ENCODE measurements at regions not wholly inside any gene's neighbourhood (a gene's known extent, or its start where the extent isn't known, plus 50 kb on each side); places are given as distances from the start of the nearest gene placed in this dataset.

DNA sequence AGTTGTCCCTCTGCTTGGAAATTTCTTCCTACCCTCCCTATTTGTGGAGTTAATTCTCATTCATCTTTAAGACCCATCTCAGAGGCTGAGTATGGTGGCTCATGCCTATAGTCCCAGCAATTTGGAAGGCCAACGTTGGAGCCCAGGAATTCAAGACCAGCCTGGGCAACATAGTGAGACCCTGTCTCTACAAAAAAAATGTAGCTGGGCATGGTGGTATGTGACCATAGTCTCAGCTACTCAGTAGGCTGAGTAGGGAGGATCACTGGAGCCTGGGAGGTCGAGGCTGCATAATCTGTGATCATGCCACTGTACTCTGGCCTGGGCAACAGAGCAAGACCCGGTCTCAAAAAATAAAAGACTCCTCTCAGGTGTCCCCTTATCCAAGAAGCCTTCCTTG, 125.1 kb downstream of the SUDS3 start:
- H3K4me1 ChIP-seq (ENCODE audit: insufficient read depth, low read length, poor library complexity, severe bottlenecking) = no peaks in the 10 kb centered on the region
- H3K79me2 ChIP-seq (ENCODE audit: insufficient read depth, low read length) = no peaks in the 10 kb centered on the region
- no peaks in the 10 kb centered on the region for H3K9me3 ChIP-seq (ENCODE audit: insufficient read depth, low read depth, low read length)
- H3K36me3 ChIP-seq (ENCODE audit: insufficient read depth, low read length) = no peaks in the 10 kb centered on the region
- no peaks in the 10 kb centered on the region for H3K27me3 ChIP-seq (ENCODE audit: insufficient read depth, low read length, poor library complexity, severe bottlenecking)
- no peak overlapping the region for H3K9ac ChIP-seq (ENCODE audit: low read depth, low read length, poor library complexity, severe bottlenecking)
- H3K4me3 ChIP-seq (ENCODE audit: low read length, poor library complexity, severe bottlenecking) = no peak overlapping the region
- no peak overlapping the region for H2AFZ ChIP-seq (ENCODE audit: low read length)
- no peaks in the 10 kb centered on the region for H3K9me2 ChIP-seq (replicated peaks; ENCODE audit: low read depth, low read length)
- H3F3A ChIP-seq (ENCODE audit: low read depth) = no peaks in the 10 kb centered on the region
- H3K4me2 ChIP-seq (ENCODE audit: low read depth, low read length, poor library complexity, severe bottlenecking) = no peak overlapping the region
- TF ChIP-seq, protein P1, sequence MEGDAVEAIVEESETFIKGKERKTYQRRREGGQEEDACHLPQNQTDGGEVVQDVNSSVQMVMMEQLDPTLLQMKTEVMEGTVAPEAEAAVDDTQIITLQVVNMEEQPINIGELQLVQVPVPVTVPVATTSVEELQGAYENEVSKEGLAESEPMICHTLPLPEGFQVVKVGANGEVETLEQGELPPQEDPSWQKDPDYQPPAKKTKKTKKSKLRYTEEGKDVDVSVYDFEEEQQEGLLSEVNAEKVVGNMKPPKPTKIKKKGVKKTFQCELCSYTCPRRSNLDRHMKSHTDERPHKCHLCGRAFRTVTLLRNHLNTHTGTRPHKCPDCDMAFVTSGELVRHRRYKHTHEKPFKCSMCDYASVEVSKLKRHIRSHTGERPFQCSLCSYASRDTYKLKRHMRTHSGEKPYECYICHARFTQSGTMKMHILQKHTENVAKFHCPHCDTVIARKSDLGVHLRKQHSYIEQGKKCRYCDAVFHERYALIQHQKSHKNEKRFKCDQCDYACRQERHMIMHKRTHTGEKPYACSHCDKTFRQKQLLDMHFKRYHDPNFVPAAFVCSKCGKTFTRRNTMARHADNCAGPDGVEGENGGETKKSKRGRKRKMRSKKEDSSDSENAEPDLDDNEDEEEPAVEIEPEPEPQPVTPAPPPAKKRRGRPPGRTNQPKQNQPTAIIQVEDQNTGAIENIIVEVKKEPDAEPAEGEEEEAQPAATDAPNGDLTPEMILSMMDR (conservative IDR thresholded peaks at IDR 0.05; ENCODE audit: low read length) = no peak
- TF ChIP-seq EZH2phosphoT487 (IDR thresholded peaks at IDR 0.05; ENCODE audit: borderline replicate concordance) = no peak
- H4K20me1 ChIP-seq (ENCODE audit: insufficient read depth, low read length, poor library complexity, severe bottlenecking) = no peaks in the 10 kb centered on the region

DNA sequence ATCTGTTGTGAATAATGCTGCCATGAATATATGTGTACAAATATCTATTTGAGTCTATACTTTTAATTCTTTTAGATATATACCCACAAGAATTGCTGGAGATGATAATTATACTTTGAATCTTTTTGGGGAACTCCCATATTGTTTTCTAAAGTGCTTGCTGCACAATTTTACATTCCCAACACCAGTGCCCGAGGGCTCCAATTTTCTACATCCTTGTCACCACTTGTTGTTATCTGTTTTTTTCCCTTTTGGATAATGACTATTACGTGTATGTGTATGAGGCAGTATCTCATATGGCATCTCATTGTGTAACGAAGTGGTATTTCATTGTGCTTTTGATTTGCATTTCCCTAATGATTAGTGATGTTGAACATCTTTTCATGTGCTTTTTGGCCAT, 127.1 kb downstream of the SUDS3 start:
- Histone ChIP-seq H3K9ac (ENCODE audit: low read depth, low read length, poor library complexity, severe bottlenecking) (no peak overlapping the region), H3K4me2 (ENCODE audit: low read depth, low read length, poor library complexity, severe bottlenecking) (no peak overlapping the region), H3K4me1 (ENCODE audit: insufficient read depth, low read length, poor library complexity, severe bottlenecking) (no peaks in the 10 kb centered on the region), H3K4me3 (ENCODE audit: low read length, poor library complexity, severe bottlenecking) (no peak overlapping the region), H3K9me2 (replicated peaks; ENCODE audit: low read depth, low read length) (no peaks in the 10 kb centered on the region), H3K9me3 (ENCODE audit: insufficient read depth, low read depth, low read length) (no peaks in the 10 kb centered on the region), H3K36me3 (ENCODE audit: insufficient read depth, low read length) (no peaks in the 10 kb centered on the region), H3K79me2 (ENCODE audit: insufficient read depth, low read length) (no peaks in the 10 kb centered on the region), H3F3A (ENCODE audit: low read depth) (no peaks in the 10 kb centered on the region), H2AFZ (ENCODE audit: low read length) (no peak overlapping the region), H3K27me3 (ENCODE audit: insufficient read depth, low read length, poor library complexity, severe bottlenecking) (no peaks in the 10 kb centered on the region), H4K20me1 (ENCODE audit: insufficient read depth, low read length, poor library complexity, severe bottlenecking) (no peaks in the 10 kb centered on the region)
- TF ChIP-seq, protein P1 (conservative IDR thresholded peaks at IDR 0.05; ENCODE audit: low read length) = no peak
- TF ChIP-seq EZH2phosphoT487 (IDR thresholded peaks at IDR 0.05; ENCODE audit: borderline replicate concordance) = no peak

DNA sequence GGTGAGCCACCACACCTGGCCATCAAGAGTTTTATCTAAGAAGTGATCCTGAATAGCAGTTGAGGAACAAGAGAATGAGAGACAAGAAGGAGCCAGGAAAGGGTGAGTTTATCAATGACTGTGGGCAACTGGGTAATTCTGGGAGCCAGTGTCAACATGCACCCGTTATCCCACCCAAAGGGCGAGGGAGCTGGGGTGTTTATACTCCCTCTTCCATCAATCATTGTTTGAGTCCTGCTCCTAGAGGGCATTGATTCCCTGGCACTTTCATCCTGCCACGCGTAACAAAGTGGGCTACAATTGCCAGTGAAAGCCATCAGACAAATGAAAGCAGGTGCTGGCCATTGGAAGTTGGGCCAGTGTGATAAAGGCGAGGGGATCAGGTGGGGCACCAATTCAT, 136.3 kb downstream of the SUDS3 start:
- no peak overlapping the region for H3K4me3 ChIP-seq (ENCODE audit: low read length, poor library complexity, severe bottlenecking)
- H3F3A ChIP-seq (ENCODE audit: low read depth) = no peaks in the 10 kb centered on the region
- H3K9me2 ChIP-seq (replicated peaks; ENCODE audit: low read depth, low read length) = no peaks in the 10 kb centered on the region
- H3K27me3 ChIP-seq (ENCODE audit: insufficient read depth, low read length, poor library complexity, severe bottlenecking) = no peaks in the 10 kb centered on the region
- H3K9ac ChIP-seq (ENCODE audit: low read depth, low read length, poor library complexity, severe bottlenecking) = no peak overlapping the region
- H3K4me2 ChIP-seq (ENCODE audit: low read depth, low read length, poor library complexity, severe bottlenecking) = no peak overlapping the region
- no peak overlapping the region for H2AFZ ChIP-seq (ENCODE audit: low read length)
- no peaks in the 10 kb centered on the region for H3K4me1 ChIP-seq (ENCODE audit: insufficient read depth, low read length, poor library complexity, severe bottlenecking)
- no peaks in the 10 kb centered on the region for H4K20me1 ChIP-seq (ENCODE audit: insufficient read depth, low read length, poor library complexity, severe bottlenecking)
- no peaks in the 10 kb centered on the region for H3K36me3 ChIP-seq (ENCODE audit: insufficient read depth, low read length)
- H3K9me3 ChIP-seq (ENCODE audit: insufficient read depth, low read depth, low read length) = no peaks in the 10 kb centered on the region
- TF ChIP-seq, protein P1 (conservative IDR thresholded peaks at IDR 0.05; ENCODE audit: low read length) = no peak
- no peak for TF ChIP-seq EZH2phosphoT487 (IDR thresholded peaks at IDR 0.05; ENCODE audit: borderline replicate concordance)
- H3K79me2 ChIP-seq (ENCODE audit: insufficient read depth, low read length) = no peaks in the 10 kb centered on the region
